Duodenal mucosa (tissue), 2 donors: ENCODE measurements at regions not wholly inside any gene's neighbourhood (a gene's known extent, or its start where the extent isn't known, plus 50 kb on each side); places are given as distances from the start of the nearest gene placed in this dataset.

ENCODE experiments used
- H3K27ac ChIP-seq: one replicate; pipeline ENCODE4 v1.7.0; 2013; ENCODE audit warnings: low read depth, low read length
- H3K27me3 ChIP-seq, 2 donors: one replicate each; pipeline ENCODE4 v1.7.0; 2013; ENCODE audit warnings: low read length in 2 of 2, control low read depth in 1 of 2; ENCODE audit not compliant: insufficient read depth in 2 of 2, control insufficient read depth in 1 of 2
- H3K36me3 ChIP-seq, 2 donors: one replicate each; pipeline ENCODE4 v1.7.0; 2013; ENCODE audit warnings: low read length in 2 of 2, control low read depth in 1 of 2; ENCODE audit not compliant: insufficient read depth in 2 of 2, control insufficient read depth in 1 of 2
- H3K4me1 ChIP-seq, 2 donors: one replicate each; pipeline ENCODE4 v1.7.0; 2013; ENCODE audit warnings: low read length in 2 of 2, control low read depth in 1 of 2; ENCODE audit not compliant: insufficient read depth in 2 of 2, control insufficient read depth in 1 of 2
- H3K4me3 ChIP-seq, 2 donors: one replicate each; pipeline ENCODE4 v1.7.0; 2013; ENCODE audit warnings: low read length in 2 of 2, low read depth in 1 of 2
- H3K9ac ChIP-seq, 2 donors: one replicate each; pipeline ENCODE4 v1.7.0; 2013; ENCODE audit warnings: low read length in 2 of 2, low read depth in 1 of 2
- H3K9me3 ChIP-seq, 2 donors: one replicate each; pipeline ENCODE4 v1.7.0; 2013; ENCODE audit warnings: low read length in 2 of 2, control low read depth in 1 of 2; ENCODE audit not compliant: control insufficient read depth in 1 of 2

GRCh38 chr9:73773896-73774295 lies 622.2 kb downstream of the ANXA1 start:
- Histone ChIP-seq H3K27me3 (no peaks in the 10 kb centered on the region), H3K9me3 (no peaks in the 10 kb centered on the region), H3K27ac (no peak overlapping the region), H3K36me3 (no peaks in the 10 kb centered on the region), H3K4me3 (no peak overlapping the region), H3K4me1 (no peaks in the 10 kb centered on the region), H3K9ac (no peak overlapping the region)

GRCh38 chr9:73775757-73776156 lies 624.1 kb downstream of the ANXA1 start:
- no peaks in the 10 kb centered on the region for H3K9me3 ChIP-seq
- no peaks in the 10 kb centered on the region for H3K27me3 ChIP-seq
- no peak overlapping the region for H3K27ac ChIP-seq
- no peaks in the 10 kb centered on the region for H3K4me1 ChIP-seq
- no peak overlapping the region for H3K9ac ChIP-seq
- H3K36me3 ChIP-seq = no peaks in the 10 kb centered on the region
- H3K4me3 ChIP-seq = no peak overlapping the region

DNA sequence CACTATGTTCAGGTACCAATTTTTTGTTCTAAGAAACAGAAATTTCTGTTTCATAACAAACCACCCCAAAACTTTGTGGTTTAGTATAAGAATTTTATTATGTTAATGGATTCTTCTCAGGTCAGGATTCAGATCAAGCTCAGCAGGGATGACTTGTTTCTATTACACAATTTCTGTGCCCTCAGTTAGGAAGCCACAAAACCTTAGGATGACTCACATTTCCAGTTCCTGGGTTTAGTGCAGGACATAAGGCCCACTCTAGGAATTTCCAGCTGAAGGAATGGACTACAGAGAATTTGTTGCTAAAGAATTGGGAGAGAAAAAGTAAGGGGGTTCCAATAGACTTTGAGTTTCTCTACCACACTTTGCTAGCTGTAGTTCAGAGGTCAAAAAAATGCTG lies 629.3 kb downstream of the ANXA1 start:
- H3K9ac ChIP-seq = no peak overlapping the region

DNA sequence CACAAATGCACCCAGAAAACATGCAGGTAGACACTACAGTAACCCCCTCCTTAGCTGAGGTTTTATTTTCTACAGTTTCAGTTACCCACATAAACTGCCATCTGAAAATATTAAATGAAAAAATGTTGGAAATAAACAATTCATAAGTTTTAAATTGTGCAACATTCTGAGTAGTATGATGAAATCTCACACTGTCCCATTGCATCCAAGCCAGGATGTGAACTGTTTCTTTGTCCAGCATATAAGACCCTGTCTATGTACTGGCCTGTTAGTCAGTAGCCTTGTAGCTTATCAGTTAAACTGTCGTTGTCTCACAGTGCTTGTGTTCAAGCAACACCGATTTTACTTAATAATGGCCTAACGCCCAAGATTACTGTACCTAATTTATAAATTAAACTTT lies 630.5 kb downstream of the ANXA1 start:
- H3K9me3 ChIP-seq = no peaks in the 10 kb centered on the region
- no peak overlapping the region for H3K4me3 ChIP-seq
- no peaks in the 10 kb centered on the region for H3K27me3 ChIP-seq
- no peaks in the 10 kb centered on the region for H3K36me3 ChIP-seq
- H3K27ac ChIP-seq = no peak overlapping the region
- no peak overlapping the region for H3K9ac ChIP-seq
- H3K4me1 ChIP-seq = no peaks in the 10 kb centered on the region

More for the DNA sequence above, 629.3 kb downstream of the ANXA1 start:
- H3K4me1 ChIP-seq = no peaks in the 10 kb centered on the region
- H3K9me3 ChIP-seq = no peaks in the 10 kb centered on the region
- H3K27me3 ChIP-seq = no peaks in the 10 kb centered on the region
- no peak overlapping the region for H3K4me3 ChIP-seq
- no peak overlapping the region for H3K27ac ChIP-seq
- H3K36me3 ChIP-seq = no peaks in the 10 kb centered on the region

GRCh38 chr9:73799446-73799845 lies 647.8 kb downstream of the ANXA1 start:
- H3K9me3 ChIP-seq = no peaks in the 10 kb centered on the region
- no peak overlapping the region for H3K27ac ChIP-seq
- H3K27me3 ChIP-seq = no peaks in the 10 kb centered on the region
- no peaks in the 10 kb centered on the region for H3K36me3 ChIP-seq
- H3K4me1 ChIP-seq = no peaks in the 10 kb centered on the region
- no peak overlapping the region for H3K9ac ChIP-seq
- no peak overlapping the region for H3K4me3 ChIP-seq

DNA sequence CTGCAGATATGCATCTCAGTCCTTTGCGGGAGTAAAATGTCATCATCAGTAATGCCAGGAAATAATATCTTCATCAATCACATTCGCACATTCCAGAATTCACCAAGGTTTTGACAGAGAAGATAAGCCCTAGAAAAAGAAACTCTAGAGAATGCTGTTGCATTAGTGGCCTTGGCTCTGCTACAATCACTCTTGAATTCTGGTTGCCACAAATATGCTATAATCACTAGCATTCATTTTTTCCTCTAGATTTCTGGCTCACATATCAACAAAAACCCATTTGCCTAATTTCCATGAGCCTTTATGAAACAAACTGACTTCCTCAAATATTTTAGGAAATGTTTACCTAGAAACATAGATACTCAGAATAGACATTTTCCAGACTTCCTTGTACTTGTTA lies 653.4 kb downstream of the ANXA1 start:
- Histone ChIP-seq H3K36me3 (no peaks in the 10 kb centered on the region), H3K27me3 (no peaks in the 10 kb centered on the region), H3K9me3 (no peaks in the 10 kb centered on the region), H3K27ac (no peak overlapping the region), H3K4me1 (no peaks in the 10 kb centered on the region), H3K9ac (no peak overlapping the region), H3K4me3 (no peak overlapping the region)

DNA sequence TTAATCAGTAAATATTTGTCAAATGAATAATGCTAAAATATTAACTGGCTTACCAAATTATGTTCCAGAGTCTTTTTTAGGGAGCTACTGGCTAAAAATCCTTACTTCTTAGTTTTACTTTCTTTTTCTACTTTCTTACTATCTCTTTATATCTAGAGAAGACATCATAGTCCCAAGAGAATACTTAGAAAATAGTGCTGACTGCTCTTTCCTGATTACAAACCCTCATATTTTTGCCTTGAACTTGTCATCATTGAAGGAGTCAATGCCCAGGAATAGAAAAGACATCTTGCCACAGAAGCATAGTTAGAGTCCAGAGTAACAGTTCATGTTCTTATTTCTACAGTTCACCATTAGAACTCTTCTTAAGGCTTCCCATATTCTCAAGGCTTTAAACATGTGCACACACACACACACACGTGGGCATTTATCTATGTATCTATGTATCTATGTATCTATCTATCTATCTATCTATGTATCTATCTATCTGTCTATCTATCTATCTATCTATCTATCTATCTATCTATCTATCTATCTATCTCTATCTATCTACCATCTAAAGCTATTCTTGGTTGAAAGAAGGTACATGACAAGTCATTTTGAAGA lies 654.3 kb downstream of the ANXA1 start:
- no peaks in the 10 kb centered on the region for H3K4me1 ChIP-seq

GRCh38 chr9:73806876-73807275 lies 655.2 kb downstream of the ANXA1 start:
- no peaks in the 10 kb centered on the region for H3K27me3 ChIP-seq
- H3K4me3 ChIP-seq = no peak overlapping the region
- H3K9me3 ChIP-seq = no peaks in the 10 kb centered on the region
- no peak overlapping the region for H3K27ac ChIP-seq
- no peaks in the 10 kb centered on the region for H3K4me1 ChIP-seq
- no peak overlapping the region for H3K9ac ChIP-seq
- H3K36me3 ChIP-seq = no peaks in the 10 kb centered on the region

More for the DNA sequence above, 654.3 kb downstream of the ANXA1 start:
- Histone ChIP-seq H3K9me3 (no peaks in the 10 kb centered on the region), H3K36me3 (no peaks in the 10 kb centered on the region), H3K4me3 (no peak overlapping the region), H3K27ac (no peak overlapping the region), H3K9ac (no peak overlapping the region), H3K27me3 (no peaks in the 10 kb centered on the region)

- Histone ChIP-seq H3K36me3 (no peaks in the 10 kb centered on the region), H3K9ac (no peak overlapping the region), H3K4me1 (no peaks in the 10 kb centered on the region), H3K27me3 (no peaks in the 10 kb centered on the region), H3K9me3 (no peaks in the 10 kb centered on the region), H3K27ac (no peak overlapping the region), H3K4me3 (no peak overlapping the region)
Measured at GRCh38 chr9:73807952-73808351, 656.3 kb downstream of the ANXA1 start.

DNA sequence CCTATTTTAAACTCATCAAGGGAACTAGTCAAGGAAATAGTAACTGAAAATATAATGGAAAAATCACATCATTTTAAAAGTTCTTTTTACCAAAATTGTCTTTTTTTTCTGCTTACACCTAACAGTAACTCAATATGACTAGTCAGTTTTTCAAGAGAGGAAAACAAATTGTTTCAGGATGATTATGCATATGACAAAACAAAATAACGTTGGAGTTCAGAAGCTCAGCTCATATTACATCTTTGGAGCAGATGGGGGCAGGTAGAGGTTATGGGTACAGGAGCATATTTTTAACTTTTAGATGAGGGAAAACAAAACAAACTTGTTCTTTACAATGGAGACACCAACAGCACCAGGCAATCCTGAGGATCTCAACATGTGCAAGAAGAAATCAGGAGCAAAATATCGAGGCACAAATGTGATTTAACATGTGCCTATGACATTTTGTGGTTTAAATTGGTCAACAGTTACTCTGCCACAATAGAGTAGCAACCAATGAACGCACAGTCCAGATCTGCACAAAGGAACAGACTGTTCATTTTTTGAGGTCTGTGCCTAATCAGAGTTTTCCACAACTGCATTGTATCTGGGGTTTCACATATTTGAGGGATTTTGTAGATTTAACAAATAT lies 659.0 kb downstream of the ANXA1 start:
- Histone ChIP-seq H3K9ac (no peak overlapping the region), H3K4me1 (no peaks in the 10 kb centered on the region), H3K9me3 (no peaks in the 10 kb centered on the region), H3K27me3 (no peaks in the 10 kb centered on the region), H3K27ac (no peak overlapping the region), H3K4me3 (no peak overlapping the region), H3K36me3 (no peaks in the 10 kb centered on the region)
